ENCODE measurements at regions not wholly inside any gene's neighbourhood (a gene's known extent, or its start where the extent isn't known, plus 50 kb on each side); places are given as distances from the start of the nearest gene placed in this dataset.

- TF ChIP-seq CTCF (IDR thresholded peaks at IDR 0.05): no peak
- DNase-seq (ENCODE audit: low spot score in 2 of 2): no peak
- H3K4me1 ChIP-seq: no peaks in the 10 kb centered on the region
- H3K27ac ChIP-seq: no peak overlapping the region
- H3K9me3 ChIP-seq: peaks cover 5 to 9% of the 10 kb centered on the region in 2 donors
- H3K4me3 ChIP-seq: no peak overlapping the region
- no peaks in the 10 kb centered on the region for H3K36me3 ChIP-seq
- H3K27me3 ChIP-seq: no peaks in the 10 kb centered on the region
- intact Hi-C loops (cut with DNase I): no loop called here
Observed at GRCh38 chrX:78540171-78540570, 119.0 kb downstream of the RTL3 start.

- Histone ChIP-seq H3K27ac (peak overlapping the region; percentile 46 to 48), H3K36me3 (no peaks in the 10 kb centered on the region), H3K9me3 (no peaks in the 10 kb centered on the region), H3K4me1 (peaks cover 0 to 9% of the 10 kb centered on the region in 2 donors), H3K4me3 (no peak overlapping the region), H3K27me3 (no peaks in the 10 kb centered on the region)
- intact Hi-C loops (cut with DNase I): no loop called here
- DNase-seq (ENCODE audit: low spot score in 2 of 2): no peak
- TF ChIP-seq CTCF (IDR thresholded peaks at IDR 0.05): no peak
Observed at GRCh38 chrX:78534221-78534620, 124.9 kb downstream of the RTL3 start.

GRCh38 chrX:78532363-78532762, 126.8 kb downstream of the RTL3 start:
- DNase-seq (ENCODE audit: low spot score in 2 of 2): no peak
- intact Hi-C loops (cut with DNase I): no loop called here
- no peak overlapping the region for H3K27ac ChIP-seq
- no peak overlapping the region for H3K4me3 ChIP-seq
- no peaks in the 10 kb centered on the region for H3K9me3 ChIP-seq
- no peaks in the 10 kb centered on the region for H3K27me3 ChIP-seq
- H3K36me3 ChIP-seq: no peaks in the 10 kb centered on the region
- peaks cover 0 to 9% of the 10 kb centered on the region in 2 donors for H3K4me1 ChIP-seq
- no peak for TF ChIP-seq CTCF (IDR thresholded peaks at IDR 0.05)

DNA sequence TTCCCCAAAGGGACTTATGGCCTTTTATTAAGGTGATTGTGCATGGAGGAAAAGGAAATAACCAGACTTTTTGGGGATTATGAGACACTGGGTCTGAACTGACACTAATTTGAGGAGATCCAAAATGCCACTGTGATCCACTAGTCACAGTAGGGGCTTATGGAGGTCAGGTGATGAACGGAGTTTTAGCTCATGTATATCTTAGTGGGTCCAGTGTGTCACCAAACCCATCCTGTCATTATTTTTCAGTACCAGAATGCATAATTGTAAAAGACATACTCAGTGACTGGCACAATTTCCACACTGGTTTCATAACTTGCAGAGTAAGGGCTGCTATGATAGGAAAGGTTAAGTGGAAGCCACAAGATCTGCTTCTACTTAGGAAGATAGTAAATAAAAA, 131.3 kb downstream of the RTL3 start:
- Histone ChIP-seq H3K27ac (no peak overlapping the region), H3K9me3 (no peaks in the 10 kb centered on the region), H3K27me3 (no peaks in the 10 kb centered on the region), H3K36me3 (no peaks in the 10 kb centered on the region), H3K4me1 (peaks cover 0 to 5% of the 10 kb centered on the region in 2 donors), H3K4me3 (no peak overlapping the region)
- no peak for DNase-seq (ENCODE audit: low spot score in 2 of 2)
- TF ChIP-seq CTCF (IDR thresholded peaks at IDR 0.05): no peak
- intact Hi-C loops (cut with DNase I): no loop called here

- Histone ChIP-seq H3K4me1 (peaks cover 0 to 5% of the 10 kb centered on the region in 2 donors), H3K4me3 (no peak overlapping the region), H3K27me3 (no peaks in the 10 kb centered on the region), H3K9me3 (no peaks in the 10 kb centered on the region), H3K36me3 (no peaks in the 10 kb centered on the region), H3K27ac (no peak overlapping the region)
- intact Hi-C loops (cut with DNase I): no loop called here
- TF ChIP-seq CTCF (IDR thresholded peaks at IDR 0.05): no peak
- no peak for DNase-seq (ENCODE audit: low spot score in 2 of 2)
Observed at GRCh38 chrX:78527263-78527662, 131.9 kb downstream of the RTL3 start.

DNA sequence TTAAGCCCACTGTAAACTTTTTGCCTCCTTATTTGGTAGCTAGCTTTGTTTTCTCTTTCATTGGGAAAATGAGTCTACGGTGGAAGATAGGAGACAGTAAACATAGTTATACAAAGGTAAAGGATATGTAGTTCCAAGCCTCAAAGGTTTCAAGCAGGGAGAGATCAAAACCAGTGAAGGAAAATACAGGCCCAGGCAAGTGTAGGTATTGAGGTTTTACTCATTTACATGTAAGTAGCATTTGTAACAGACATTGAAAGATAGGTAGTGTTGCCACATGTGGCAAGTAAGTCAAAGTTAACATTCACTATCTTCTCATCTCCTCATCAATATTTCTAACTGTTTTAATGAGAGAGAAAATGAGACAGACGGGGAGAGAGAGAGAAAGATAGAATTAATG, 136.5 kb downstream of the RTL3 start:
- Histone ChIP-seq H3K4me1 (no peaks in the 10 kb centered on the region), H3K9me3 (no peaks in the 10 kb centered on the region), H3K27ac (no peak overlapping the region), H3K27me3 (no peaks in the 10 kb centered on the region), H3K36me3 (no peaks in the 10 kb centered on the region), H3K4me3 (no peak overlapping the region)
- intact Hi-C loops (cut with DNase I): no loop called here
- TF ChIP-seq CTCF (IDR thresholded peaks at IDR 0.05): no peak
- no peak for DNase-seq (ENCODE audit: low spot score in 2 of 2)
